Osteoblast (primary cell): ENCODE measurements at regions not wholly inside any gene's neighbourhood (a gene's known extent, or its start where the extent isn't known, plus 50 kb on each side); places are given as distances from the start of the nearest gene placed in this dataset.
A peak's percentile ranks its signal among the peaks of the same experiment; 100 is the strongest.

Experiments used
- DNase-seq: peaks from one replicate; pipeline ENCODE4 v3.0.0; 2011; ENCODE audit warnings: low spot score, mixed read lengths; ENCODE audit not compliant: insufficient read length; ENCODE audit errors: missing footprints
- H2AFZ ChIP-seq: 2 replicates; pipeline ENCODE4 v1.6.0; 2011; ENCODE audit warnings: mild to moderate bottlenecking, low read length
- H3K27ac ChIP-seq: 2 replicates; pipeline ENCODE4 v1.5.1; 2011; ENCODE audit warnings: mild to moderate bottlenecking, low read depth, low read length, moderate library complexity
- H3K27me3 ChIP-seq: 2 replicates; pipeline ENCODE4 v1.6.0; 2012; ENCODE audit warnings: mild to moderate bottlenecking, control low read depth, inconsistent platforms, low read length, moderate library complexity; ENCODE audit not compliant: insufficient read depth
- H3K36me3 ChIP-seq: 2 replicates; pipeline ENCODE4 v1.5.1; 2011; ENCODE audit warnings: mild to moderate bottlenecking, low read length, control low read depth, moderate library complexity; ENCODE audit not compliant: insufficient read depth
- H3K4me1 ChIP-seq: 2 replicates; pipeline ENCODE4 v1.5.1; 2011; ENCODE audit warnings: mild to moderate bottlenecking, low read length, control low read depth, moderate library complexity; ENCODE audit not compliant: insufficient read depth
- H3K4me2 ChIP-seq: 2 replicates; pipeline ENCODE4 v1.6.0; 2011; ENCODE audit warnings: mild to moderate bottlenecking, low read length; ENCODE audit not compliant: insufficient read depth
- H3K4me3 ChIP-seq: fragments of 200-600 bp; sonication (generic); 3 replicates; pipeline ENCODE4 v1.5.1; 2012; ENCODE audit warnings: mild to moderate bottlenecking, low read length, inconsistent platforms; ENCODE audit not compliant: insufficient read depth
- H3K79me2 ChIP-seq: 2 replicates; pipeline ENCODE4 v1.6.0; 2012; ENCODE audit warnings: mild to moderate bottlenecking, low read length, control low read depth, inconsistent platforms; ENCODE audit not compliant: insufficient read depth
- H3K9me3 ChIP-seq: 2 replicates; pipeline ENCODE4 v1.5.1; 2011; ENCODE audit warnings: low read depth, low read length, control low read depth
- H4K20me1 ChIP-seq: 2 replicates; pipeline ENCODE4 v1.6.0; 2012; ENCODE audit warnings: mild to moderate bottlenecking, low read length, control low read depth; ENCODE audit not compliant: insufficient read depth
- TF ChIP-seq, protein P1 (sequence below): IDR thresholded peaks from 2 replicates; pipeline ENCODE4 v1.5.1; 2011; ENCODE audit warnings: mild to moderate bottlenecking, low read depth, low read length, moderate library complexity; ENCODE audit errors: extremely low read depth

- TF ChIP-seq, protein P1, sequence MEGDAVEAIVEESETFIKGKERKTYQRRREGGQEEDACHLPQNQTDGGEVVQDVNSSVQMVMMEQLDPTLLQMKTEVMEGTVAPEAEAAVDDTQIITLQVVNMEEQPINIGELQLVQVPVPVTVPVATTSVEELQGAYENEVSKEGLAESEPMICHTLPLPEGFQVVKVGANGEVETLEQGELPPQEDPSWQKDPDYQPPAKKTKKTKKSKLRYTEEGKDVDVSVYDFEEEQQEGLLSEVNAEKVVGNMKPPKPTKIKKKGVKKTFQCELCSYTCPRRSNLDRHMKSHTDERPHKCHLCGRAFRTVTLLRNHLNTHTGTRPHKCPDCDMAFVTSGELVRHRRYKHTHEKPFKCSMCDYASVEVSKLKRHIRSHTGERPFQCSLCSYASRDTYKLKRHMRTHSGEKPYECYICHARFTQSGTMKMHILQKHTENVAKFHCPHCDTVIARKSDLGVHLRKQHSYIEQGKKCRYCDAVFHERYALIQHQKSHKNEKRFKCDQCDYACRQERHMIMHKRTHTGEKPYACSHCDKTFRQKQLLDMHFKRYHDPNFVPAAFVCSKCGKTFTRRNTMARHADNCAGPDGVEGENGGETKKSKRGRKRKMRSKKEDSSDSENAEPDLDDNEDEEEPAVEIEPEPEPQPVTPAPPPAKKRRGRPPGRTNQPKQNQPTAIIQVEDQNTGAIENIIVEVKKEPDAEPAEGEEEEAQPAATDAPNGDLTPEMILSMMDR, result no peak
- no peak overlapping the region for H3K4me3 ChIP-seq
- H3K4me1 ChIP-seq, result no peaks in the 10 kb centered on the region
- H3K27me3 ChIP-seq, result no peaks in the 10 kb centered on the region
- no peak overlapping the region for H3K4me2 ChIP-seq
- no peak for DNase-seq
- H4K20me1 ChIP-seq, result no peaks in the 10 kb centered on the region
- no peaks in the 10 kb centered on the region for H3K79me2 ChIP-seq
- H3K27ac ChIP-seq, result no peak overlapping the region
- no peaks in the 10 kb centered on the region for H3K9me3 ChIP-seq
- H2AFZ ChIP-seq, result no peak overlapping the region
- no peaks in the 10 kb centered on the region for H3K36me3 ChIP-seq
Observed at GRCh38 chr2:161075701-161076100, 84.5 kb upstream of the TANK start.

DNA sequence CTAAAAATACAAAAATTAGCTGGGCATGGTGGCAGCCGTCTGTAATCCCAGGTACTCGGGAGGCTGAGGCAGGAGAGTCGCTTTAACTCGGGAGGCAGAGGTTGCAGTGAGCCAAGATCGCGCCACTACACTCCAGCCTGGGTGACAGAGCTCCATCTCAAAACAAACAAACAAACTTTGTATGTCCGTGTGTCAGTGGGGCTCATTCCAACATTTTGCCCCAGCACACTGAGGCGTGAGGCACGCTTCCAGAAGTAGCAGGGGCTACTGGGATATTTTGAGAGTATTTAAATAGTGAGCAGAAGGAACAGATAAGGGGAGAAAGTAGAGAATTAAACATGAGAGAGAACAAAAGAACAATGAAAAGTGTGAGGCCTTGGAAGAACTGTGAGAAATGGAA, 83.3 kb upstream of the TANK start:
- Histone ChIP-seq H3K27ac (no peak overlapping the region), H3K36me3 (no peaks in the 10 kb centered on the region)

GRCh38 chr2:161077367-161078210, 82.6 kb upstream of the TANK start:
- TF ChIP-seq, protein P1, result no peak
- H3K79me2 ChIP-seq, result no peaks in the 10 kb centered on the region
- no peak overlapping the region for H3K4me3 ChIP-seq
- no peak overlapping the region for H3K27ac ChIP-seq
- H2AFZ ChIP-seq, result peak overlapping the region; percentile 64
- no peak overlapping the region for H3K4me2 ChIP-seq
- H3K27me3 ChIP-seq, result no peaks in the 10 kb centered on the region
- no peaks in the 10 kb centered on the region for H4K20me1 ChIP-seq
- no peaks in the 10 kb centered on the region for H3K36me3 ChIP-seq
- H3K4me1 ChIP-seq, result no peaks in the 10 kb centered on the region
- DNase-seq, result no peak
- H3K9me3 ChIP-seq, result no peaks in the 10 kb centered on the region

More for the DNA sequence above, 83.3 kb upstream of the TANK start:
- DNase-seq, result no peak
- H3K79me2 ChIP-seq, result no peaks in the 10 kb centered on the region
- H3K4me1 ChIP-seq, result no peaks in the 10 kb centered on the region
- H3K9me3 ChIP-seq, result no peaks in the 10 kb centered on the region
- TF ChIP-seq, protein P1, result no peak
- H3K4me2 ChIP-seq, result no peak overlapping the region
- H4K20me1 ChIP-seq, result no peaks in the 10 kb centered on the region
- H3K27me3 ChIP-seq, result no peaks in the 10 kb centered on the region
- H3K4me3 ChIP-seq, result no peak overlapping the region
- H2AFZ ChIP-seq, result peak overlapping the region; percentile 64

DNA sequence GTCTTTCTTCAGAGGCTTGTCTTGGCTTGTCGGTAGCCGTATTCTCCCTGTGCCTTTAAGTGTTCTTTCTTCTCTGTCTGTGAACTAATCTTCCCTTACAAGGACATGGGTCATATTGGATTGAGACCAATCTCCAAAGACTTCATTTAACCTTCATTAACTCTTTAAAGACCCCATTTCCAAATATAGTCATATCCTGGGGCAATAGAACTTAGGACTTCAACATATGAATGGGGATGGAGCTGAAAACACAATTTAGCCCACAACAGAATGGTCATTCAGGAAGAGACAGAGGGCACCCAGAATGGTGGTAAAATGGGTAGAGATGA, 82.1 kb upstream of the TANK start:
- H3K4me2 ChIP-seq, result no peak overlapping the region
- TF ChIP-seq, protein P1, result no peak
- no peak overlapping the region for H3K27ac ChIP-seq
- no peaks in the 10 kb centered on the region for H3K36me3 ChIP-seq
- H3K27me3 ChIP-seq, result no peaks in the 10 kb centered on the region
- no peaks in the 10 kb centered on the region for H3K79me2 ChIP-seq
- H3K9me3 ChIP-seq, result no peaks in the 10 kb centered on the region
- no peak overlapping the region for H2AFZ ChIP-seq
- H3K4me3 ChIP-seq, result no peak overlapping the region
- no peak for DNase-seq
- H3K4me1 ChIP-seq, result no peaks in the 10 kb centered on the region
- H4K20me1 ChIP-seq, result no peaks in the 10 kb centered on the region
